ENCODE measurements at regions not wholly inside any gene's neighbourhood (a gene's known extent, or its start where the extent isn't known, plus 50 kb on each side); places are given as distances from the start of the nearest gene placed in this dataset.

GRCh38 chr1:191700922-191701321 is 457.3 kb upstream of the RGS18 start:
- no peak for TF ChIP-seq FOXP2 (optimal IDR thresholded peaks at IDR 0.05; ENCODE audit: control extremely low read depth, extremely low read length, insufficient read depth)
- no peak for TF ChIP-seq POLR2AphosphoS5 (IDR thresholded peaks at IDR 0.05; ENCODE audit: borderline replicate concordance, low read depth, low read length)
